ENCODE measurements at regions not wholly inside any gene's neighbourhood (a gene's known extent, or its start where the extent isn't known, plus 50 kb on each side); places are given as distances from the start of the nearest gene placed in this dataset.

DNA sequence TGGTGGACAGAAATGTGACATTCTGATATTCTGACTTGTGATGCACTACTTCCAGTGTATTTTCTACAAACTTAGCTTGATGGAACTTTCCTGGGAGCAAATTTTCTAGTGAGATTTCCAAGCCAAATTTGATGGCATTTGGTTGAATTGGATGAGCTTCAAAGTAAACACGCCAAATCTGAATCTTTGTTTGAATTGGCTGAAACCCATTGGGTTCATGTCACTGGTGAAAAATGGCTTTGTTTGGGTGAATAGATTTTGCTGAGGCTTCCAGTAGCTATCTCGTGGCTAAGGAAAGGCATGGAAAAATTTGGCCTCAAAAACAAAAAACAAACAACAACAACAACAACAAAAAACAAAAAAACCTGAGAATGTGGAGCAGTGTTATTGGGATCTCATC lies 271.1 kb upstream of the RPS23 start:
- POLR2A ChIA-PET, result no interaction called here

More for the DNA sequence above, 271.1 kb upstream of the RPS23 start:
- RAD21 ChIA-PET (ENCODE audit: low non-redundant PET in 1 of 2, low total read pairs in 2 of 2, uncharacterized antibody in 2 of 2, unreplicated experiment in 2 of 2), result no interaction called here
- TF ChIP-seq POLR2A (IDR thresholded peaks at IDR 0.05; ENCODE audit: borderline replicate concordance, extremely low read depth, insufficient read depth, insufficient read length), result no peak
- TF ChIP-seq CBX3 (IDR thresholded peaks at IDR 0.05; ENCODE audit: low read depth), result no peak
- TF ChIP-seq, protein P1, sequence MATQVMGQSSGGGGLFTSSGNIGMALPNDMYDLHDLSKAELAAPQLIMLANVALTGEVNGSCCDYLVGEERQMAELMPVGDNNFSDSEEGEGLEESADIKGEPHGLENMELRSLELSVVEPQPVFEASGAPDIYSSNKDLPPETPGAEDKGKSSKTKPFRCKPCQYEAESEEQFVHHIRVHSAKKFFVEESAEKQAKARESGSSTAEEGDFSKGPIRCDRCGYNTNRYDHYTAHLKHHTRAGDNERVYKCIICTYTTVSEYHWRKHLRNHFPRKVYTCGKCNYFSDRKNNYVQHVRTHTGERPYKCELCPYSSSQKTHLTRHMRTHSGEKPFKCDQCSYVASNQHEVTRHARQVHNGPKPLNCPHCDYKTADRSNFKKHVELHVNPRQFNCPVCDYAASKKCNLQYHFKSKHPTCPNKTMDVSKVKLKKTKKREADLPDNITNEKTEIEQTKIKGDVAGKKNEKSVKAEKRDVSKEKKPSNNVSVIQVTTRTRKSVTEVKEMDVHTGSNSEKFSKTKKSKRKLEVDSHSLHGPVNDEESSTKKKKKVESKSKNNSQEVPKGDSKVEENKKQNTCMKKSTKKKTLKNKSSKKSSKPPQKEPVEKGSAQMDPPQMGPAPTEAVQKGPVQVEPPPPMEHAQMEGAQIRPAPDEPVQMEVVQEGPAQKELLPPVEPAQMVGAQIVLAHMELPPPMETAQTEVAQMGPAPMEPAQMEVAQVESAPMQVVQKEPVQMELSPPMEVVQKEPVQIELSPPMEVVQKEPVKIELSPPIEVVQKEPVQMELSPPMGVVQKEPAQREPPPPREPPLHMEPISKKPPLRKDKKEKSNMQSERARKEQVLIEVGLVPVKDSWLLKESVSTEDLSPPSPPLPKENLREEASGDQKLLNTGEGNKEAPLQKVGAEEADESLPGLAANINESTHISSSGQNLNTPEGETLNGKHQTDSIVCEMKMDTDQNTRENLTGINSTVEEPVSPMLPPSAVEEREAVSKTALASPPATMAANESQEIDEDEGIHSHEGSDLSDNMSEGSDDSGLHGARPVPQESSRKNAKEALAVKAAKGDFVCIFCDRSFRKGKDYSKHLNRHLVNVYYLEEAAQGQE (IDR thresholded peaks at IDR 0.05; ENCODE audit: low read depth), result no peak
- no peak for TF ChIP-seq SRF (IDR thresholded peaks at IDR 0.05; ENCODE audit: low read depth)
- TF ChIP-seq, protein P2, sequence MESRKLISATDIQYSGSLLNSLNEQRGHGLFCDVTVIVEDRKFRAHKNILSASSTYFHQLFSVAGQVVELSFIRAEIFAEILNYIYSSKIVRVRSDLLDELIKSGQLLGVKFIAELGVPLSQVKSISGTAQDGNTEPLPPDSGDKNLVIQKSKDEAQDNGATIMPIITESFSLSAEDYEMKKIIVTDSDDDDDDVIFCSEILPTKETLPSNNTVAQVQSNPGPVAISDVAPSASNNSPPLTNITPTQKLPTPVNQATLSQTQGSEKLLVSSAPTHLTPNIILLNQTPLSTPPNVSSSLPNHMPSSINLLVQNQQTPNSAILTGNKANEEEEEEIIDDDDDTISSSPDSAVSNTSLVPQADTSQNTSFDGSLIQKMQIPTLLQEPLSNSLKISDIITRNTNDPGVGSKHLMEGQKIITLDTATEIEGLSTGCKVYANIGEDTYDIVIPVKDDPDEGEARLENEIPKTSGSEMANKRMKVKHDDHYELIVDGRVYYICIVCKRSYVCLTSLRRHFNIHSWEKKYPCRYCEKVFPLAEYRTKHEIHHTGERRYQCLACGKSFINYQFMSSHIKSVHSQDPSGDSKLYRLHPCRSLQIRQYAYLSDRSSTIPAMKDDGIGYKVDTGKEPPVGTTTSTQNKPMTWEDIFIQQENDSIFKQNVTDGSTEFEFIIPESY (IDR thresholded peaks at IDR 0.05; ENCODE audit: extremely low read depth, insufficient replicate concordance, low read length), result no peak
- TF ChIP-seq EGR1 (IDR thresholded peaks at IDR 0.05; ENCODE audit: low read depth), result no peak
- TF ChIP-seq FOSL1 (IDR thresholded peaks at IDR 0.05; ENCODE audit: low read depth), result no peak
- no peak for TF ChIP-seq JUND (IDR thresholded peaks at IDR 0.05)
- TF ChIP-seq CEBPB (IDR thresholded peaks at IDR 0.05; ENCODE audit: low read depth), result no peak
- TF ChIP-seq, protein P3, sequence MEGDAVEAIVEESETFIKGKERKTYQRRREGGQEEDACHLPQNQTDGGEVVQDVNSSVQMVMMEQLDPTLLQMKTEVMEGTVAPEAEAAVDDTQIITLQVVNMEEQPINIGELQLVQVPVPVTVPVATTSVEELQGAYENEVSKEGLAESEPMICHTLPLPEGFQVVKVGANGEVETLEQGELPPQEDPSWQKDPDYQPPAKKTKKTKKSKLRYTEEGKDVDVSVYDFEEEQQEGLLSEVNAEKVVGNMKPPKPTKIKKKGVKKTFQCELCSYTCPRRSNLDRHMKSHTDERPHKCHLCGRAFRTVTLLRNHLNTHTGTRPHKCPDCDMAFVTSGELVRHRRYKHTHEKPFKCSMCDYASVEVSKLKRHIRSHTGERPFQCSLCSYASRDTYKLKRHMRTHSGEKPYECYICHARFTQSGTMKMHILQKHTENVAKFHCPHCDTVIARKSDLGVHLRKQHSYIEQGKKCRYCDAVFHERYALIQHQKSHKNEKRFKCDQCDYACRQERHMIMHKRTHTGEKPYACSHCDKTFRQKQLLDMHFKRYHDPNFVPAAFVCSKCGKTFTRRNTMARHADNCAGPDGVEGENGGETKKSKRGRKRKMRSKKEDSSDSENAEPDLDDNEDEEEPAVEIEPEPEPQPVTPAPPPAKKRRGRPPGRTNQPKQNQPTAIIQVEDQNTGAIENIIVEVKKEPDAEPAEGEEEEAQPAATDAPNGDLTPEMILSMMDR (IDR thresholded peaks at IDR 0.05 in 2 of 3, conservative IDR thresholded peaks at IDR 0.05 in 1 of 3; ENCODE audit: borderline replicate concordance in 1 of 3, insufficient read depth in 1 of 3, low read depth in 2 of 3, low read length in 2 of 3), result no peak
- Histone ChIP-seq H3K27ac (ENCODE audit: low read depth, low read length) (no peak overlapping the region), H3K9me2 (ENCODE audit: insufficient read depth) (no peaks in the 10 kb centered on the region), H3K27me3 (ENCODE audit: insufficient read depth, low read length) (no peaks in the 10 kb centered on the region), H2AFZ (ENCODE audit: low read depth, low read length, poor library complexity, severe bottlenecking) (no peak overlapping the region), H3K4me3 (replicated peaks in 1 of 2; ENCODE audit: low read depth in 1 of 2, low read length in 2 of 2) (no peak overlapping the region), H3K79me2 (ENCODE audit: insufficient read depth, low read length) (no peaks in the 10 kb centered on the region), H4K20me1 (ENCODE audit: insufficient read depth) (no peaks in the 10 kb centered on the region), H3K4me1 (ENCODE audit: control insufficient read depth in 1 of 2, insufficient read depth in 2 of 2, low read length in 2 of 2) (no peaks in the 10 kb centered on the region), H3K9ac (ENCODE audit: low read length) (no peak overlapping the region), H3K4me2 (ENCODE audit: low read length) (no peak overlapping the region), H3K36me3 (ENCODE audit: control insufficient read depth in 1 of 2, insufficient read depth in 2 of 2, low read length in 2 of 2) (no peaks in the 10 kb centered on the region), H3K9me3 (ENCODE audit: control insufficient read depth in 1 of 2, insufficient read depth in 1 of 2, low read depth in 1 of 2, low read length in 2 of 2) (no peaks in the 10 kb centered on the region)
- no TSS peak for BruUV-seq (replicated peaks)
- DNase-seq (ENCODE audit: low read depth, low spot score) (no peak), ATAC-seq (no peak)
- CTCF ChIA-PET, result no interaction called here
- intact Hi-C loops (cut with micrococcal nuclease), result no loop called here
